ENCODE measurements at regions not wholly inside any gene's neighbourhood (a gene's known extent, or its start where the extent isn't known, plus 50 kb on each side); places are given as distances from the start of the nearest gene placed in this dataset.

DNA sequence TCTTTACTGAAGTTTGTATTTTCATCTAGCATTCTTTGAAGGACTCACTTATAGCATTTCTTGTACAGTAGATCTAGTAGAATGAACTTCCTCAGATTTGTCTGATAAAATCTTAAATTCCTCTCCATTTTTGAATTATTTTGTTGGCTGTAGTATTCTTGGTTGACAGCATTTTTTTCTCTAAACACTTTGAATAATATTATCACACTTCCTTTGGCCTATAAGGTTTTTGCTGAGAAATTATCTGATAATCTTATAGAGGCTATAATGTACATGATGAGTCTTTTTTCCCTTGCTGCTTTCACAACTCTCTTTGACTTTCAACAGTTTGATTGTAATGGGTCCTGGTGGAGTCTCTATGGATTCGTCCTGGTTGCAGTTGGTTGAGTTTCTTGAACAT, 169.5 kb downstream of the NOL4 start:
- TF ChIP-seq EZH2phosphoT487 (IDR thresholded peaks at IDR 0.05; ENCODE audit: insufficient read depth, low read depth) (no peak), EZH2 (IDR thresholded peaks at IDR 0.05; ENCODE audit: insufficient read depth, poor library complexity, severe bottlenecking) (no peak)
